Lower lobe of right lung (tissue), 2 donors: ENCODE measurements at regions not wholly inside any gene's neighbourhood (a gene's known extent, or its start where the extent isn't known, plus 50 kb on each side); places are given as distances from the start of the nearest gene placed in this dataset.

Experiments used
- ATAC-seq, 2 donors: fragments of 200-7000 bp; cut with Tn5 transposase; one replicate each; pipeline ENCODE4 v1.9.1; 2020 to 2022; ENCODE audit warnings: mild to moderate bottlenecking in 2 of 2, moderate library complexity in 2 of 2
- DNase-seq: peaks from one replicate; pipeline ENCODE4 v3.0.0-alpha.2; 2020
- H3K27ac ChIP-seq: fragments of 200-600 bp; one replicate; pipeline ENCODE4 v1.8.0; 2022
- H3K27me3 ChIP-seq: fragments of 200-600 bp; one replicate; pipeline ENCODE4 v1.8.0; 2022; ENCODE audit warnings: low read depth
- H3K36me3 ChIP-seq: fragments of 200-600 bp; one replicate; pipeline ENCODE4 v1.8.0; 2022; ENCODE audit warnings: mild to moderate bottlenecking
- H3K4me1 ChIP-seq: fragments of 200-600 bp; one replicate; pipeline ENCODE4 v1.8.0; 2022
- H3K4me3 ChIP-seq: fragments of 200-600 bp; one replicate; pipeline ENCODE4 v1.8.0; 2022; ENCODE audit warnings: mild to moderate bottlenecking
- H3K9me3 ChIP-seq: fragments of 200-600 bp; one replicate; pipeline ENCODE4 v1.8.0; 2022
- intact Hi-C: fragments of 100-400 bp; cut with DNase I; formaldehyde crosslinking; loops from one replicate; pipeline ENCODE4 v1.11.0; 2022
- TF ChIP-seq, protein P1 (sequence below): fragments of 200-600 bp; IDR thresholded peaks from one replicate; pipeline ENCODE4 v1.8.0; 2022; ENCODE audit warnings: antibody characterized with exemption, mild to moderate bottlenecking
- donor health status: DM: no; HTN: yes; CAD: no; lungs with severe emphysema.

DNA sequence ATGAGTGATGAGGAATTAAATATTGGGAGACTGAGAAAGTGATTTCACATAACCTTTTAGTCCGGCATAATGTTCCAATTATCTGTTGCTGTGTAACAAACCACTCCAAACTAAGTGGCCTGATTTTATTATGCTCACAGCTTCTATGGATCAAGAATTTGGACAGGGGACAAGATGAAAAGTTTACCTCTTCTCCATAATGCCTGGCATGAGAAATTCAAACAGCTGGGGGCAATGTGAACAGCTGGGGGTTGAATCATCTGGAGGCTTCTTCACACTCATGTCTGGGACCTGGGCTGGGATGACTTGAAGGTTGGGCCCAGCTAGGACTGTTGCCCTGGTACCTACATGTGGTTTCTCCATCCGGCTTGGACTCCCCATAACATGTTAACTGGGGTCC lies 99.4 kb upstream of the DRD2 start:
- Histone ChIP-seq H3K36me3 (no peaks in the 10 kb centered on the region), H3K4me3 (no peak overlapping the region), H3K9me3 (no peaks in the 10 kb centered on the region), H3K27ac (no peak overlapping the region), H3K27me3 (no peaks in the 10 kb centered on the region), H3K4me1 (no peaks in the 10 kb centered on the region)
- DNase-seq (no peak), ATAC-seq (no peak)
- TF ChIP-seq, protein P1, sequence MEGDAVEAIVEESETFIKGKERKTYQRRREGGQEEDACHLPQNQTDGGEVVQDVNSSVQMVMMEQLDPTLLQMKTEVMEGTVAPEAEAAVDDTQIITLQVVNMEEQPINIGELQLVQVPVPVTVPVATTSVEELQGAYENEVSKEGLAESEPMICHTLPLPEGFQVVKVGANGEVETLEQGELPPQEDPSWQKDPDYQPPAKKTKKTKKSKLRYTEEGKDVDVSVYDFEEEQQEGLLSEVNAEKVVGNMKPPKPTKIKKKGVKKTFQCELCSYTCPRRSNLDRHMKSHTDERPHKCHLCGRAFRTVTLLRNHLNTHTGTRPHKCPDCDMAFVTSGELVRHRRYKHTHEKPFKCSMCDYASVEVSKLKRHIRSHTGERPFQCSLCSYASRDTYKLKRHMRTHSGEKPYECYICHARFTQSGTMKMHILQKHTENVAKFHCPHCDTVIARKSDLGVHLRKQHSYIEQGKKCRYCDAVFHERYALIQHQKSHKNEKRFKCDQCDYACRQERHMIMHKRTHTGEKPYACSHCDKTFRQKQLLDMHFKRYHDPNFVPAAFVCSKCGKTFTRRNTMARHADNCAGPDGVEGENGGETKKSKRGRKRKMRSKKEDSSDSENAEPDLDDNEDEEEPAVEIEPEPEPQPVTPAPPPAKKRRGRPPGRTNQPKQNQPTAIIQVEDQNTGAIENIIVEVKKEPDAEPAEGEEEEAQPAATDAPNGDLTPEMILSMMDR: no peak
- intact Hi-C loops: no loop called here

DNA sequence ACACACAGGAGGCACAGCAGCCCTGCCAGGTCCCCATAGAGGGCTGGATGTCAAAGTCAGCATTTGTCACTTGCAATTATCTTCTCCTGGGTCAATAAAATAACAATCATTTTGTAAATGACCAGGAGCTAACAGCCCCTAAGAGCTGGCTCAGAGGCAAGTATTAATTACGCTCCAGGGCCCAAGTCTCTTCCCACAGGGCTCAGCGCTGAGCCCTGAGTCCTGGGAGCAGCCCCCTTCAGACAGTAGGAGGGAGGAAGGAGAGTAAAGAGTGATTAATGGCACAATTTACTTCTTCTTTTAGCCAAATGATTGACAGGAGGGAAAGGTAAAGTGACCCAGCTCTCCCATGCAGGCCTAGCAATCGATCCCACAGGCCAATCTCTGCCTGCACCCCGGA lies 99.0 kb upstream of the DRD2 start:
- DNase-seq: no peak
- intact Hi-C loops: no loop called here
- Histone ChIP-seq H3K27me3 (no peaks in the 10 kb centered on the region), H3K4me3 (no peak overlapping the region), H3K27ac (no peak overlapping the region), H3K36me3 (no peaks in the 10 kb centered on the region), H3K9me3 (no peaks in the 10 kb centered on the region), H3K4me1 (no peaks in the 10 kb centered on the region)
- TF ChIP-seq, protein P1: no peak
- ATAC-seq: no peak

DNA sequence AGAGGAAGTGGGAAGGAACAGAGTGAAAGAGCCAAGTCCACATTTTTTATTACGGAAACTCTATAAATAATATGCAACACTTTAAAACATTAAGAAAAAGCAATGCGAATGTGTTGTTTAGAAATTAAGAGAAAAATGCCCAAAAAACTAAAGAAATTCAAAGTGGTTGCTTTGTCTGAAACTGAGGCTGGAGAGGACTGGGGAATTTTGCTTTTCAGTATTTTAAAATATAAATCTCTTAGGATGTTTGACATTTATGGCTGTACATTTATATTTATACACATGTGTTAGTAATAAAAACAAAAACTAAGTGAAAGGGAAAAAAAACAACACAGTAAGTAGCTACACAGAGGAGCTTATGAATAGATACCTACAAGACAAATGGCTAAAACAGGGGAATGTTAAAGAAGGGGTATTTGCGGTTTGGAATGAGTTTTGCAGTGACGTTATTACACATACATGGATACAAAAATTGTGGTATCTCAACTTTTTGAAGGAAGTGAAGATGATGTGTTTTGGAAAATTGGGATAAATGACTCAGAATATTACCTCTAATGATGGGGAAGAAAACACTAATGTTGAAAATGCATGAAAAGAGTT lies 97.0 kb upstream of the DRD2 start:
- Histone ChIP-seq H3K27me3 (no peaks in the 10 kb centered on the region), H3K27ac (no peak overlapping the region), H3K36me3 (no peaks in the 10 kb centered on the region), H3K4me1 (no peaks in the 10 kb centered on the region), H3K9me3 (no peaks in the 10 kb centered on the region), H3K4me3 (no peak overlapping the region)
- TF ChIP-seq, protein P1: no peak
- DNase-seq (no peak), ATAC-seq (no peak)
- intact Hi-C loops: no loop called here

DNA sequence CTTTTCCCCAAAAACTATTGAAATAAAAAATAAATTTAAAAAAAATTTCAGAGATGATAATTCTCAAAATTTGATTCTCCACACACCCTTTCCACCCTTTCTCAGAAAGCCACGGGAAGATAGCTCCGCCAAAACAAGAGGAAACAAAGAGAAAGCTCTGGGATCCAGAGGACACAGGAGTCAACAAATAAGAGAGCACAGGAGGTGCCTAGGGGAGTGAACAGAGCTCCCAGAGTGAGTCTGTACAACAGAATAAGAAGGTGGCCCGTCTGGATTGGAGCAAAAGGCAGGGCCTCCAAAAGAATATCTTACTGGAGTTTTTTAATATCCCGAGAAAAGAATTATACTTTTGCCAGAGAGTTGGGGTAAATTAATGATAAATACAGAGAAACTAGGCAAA lies 96.3 kb upstream of the DRD2 start:
- no peaks in the 10 kb centered on the region for H3K27me3 ChIP-seq
- H3K4me3 ChIP-seq: no peak overlapping the region
- ATAC-seq (no peak), DNase-seq (no peak)
- TF ChIP-seq, protein P1: no peak
- intact Hi-C loops: no loop called here
- no peaks in the 10 kb centered on the region for H3K9me3 ChIP-seq
- no peaks in the 10 kb centered on the region for H3K4me1 ChIP-seq
- no peak overlapping the region for H3K27ac ChIP-seq
- no peaks in the 10 kb centered on the region for H3K36me3 ChIP-seq

DNA sequence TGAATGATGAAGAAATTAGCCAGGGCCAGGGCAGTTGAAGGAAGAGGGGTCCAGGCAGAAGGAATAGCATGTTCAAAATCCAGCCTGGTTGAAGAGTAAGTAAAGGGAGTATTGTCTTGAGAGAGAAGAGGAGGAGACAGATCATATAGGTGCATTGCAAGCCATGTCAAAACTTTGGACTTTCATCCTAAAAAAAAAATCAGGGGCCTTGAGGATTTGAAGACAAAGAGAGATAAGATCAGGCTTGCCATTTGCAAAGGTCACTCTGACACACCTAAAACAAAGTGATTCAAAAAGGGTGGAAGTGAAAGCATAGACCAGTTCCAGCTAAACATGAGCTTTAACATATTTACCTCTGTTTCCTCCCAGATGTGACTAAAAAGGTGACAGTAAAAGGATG lies 95.7 kb upstream of the DRD2 start:
- Histone ChIP-seq H3K4me1 (no peaks in the 10 kb centered on the region), H3K9me3 (no peaks in the 10 kb centered on the region), H3K4me3 (no peak overlapping the region), H3K27ac (no peak overlapping the region), H3K36me3 (no peaks in the 10 kb centered on the region), H3K27me3 (no peaks in the 10 kb centered on the region)
- TF ChIP-seq, protein P1: no peak
- ATAC-seq (no peak), DNase-seq (no peak)
- intact Hi-C loops: no loop called here

DNA sequence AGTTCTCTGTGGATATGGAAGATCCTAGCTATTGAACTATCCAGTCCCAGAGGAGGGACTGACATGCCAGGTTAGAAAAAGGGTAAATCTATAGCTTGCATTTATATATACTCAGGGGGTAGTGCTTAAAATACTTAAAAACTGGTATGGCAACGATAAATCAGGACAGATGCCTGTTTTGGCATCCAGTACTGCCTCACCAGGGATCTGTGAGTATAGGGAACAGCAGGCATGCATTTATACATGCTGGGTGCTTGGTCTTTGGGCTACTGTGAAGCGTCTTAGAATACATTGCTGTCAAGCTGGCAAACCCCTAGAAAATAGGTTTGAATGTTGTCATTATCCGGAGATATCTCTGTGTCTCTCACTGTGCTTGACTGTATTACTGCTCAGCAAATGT lies 94.2 kb upstream of the DRD2 start:
- TF ChIP-seq, protein P1: no peak
- H3K9me3 ChIP-seq: no peaks in the 10 kb centered on the region
- H3K27ac ChIP-seq: no peak overlapping the region
- H3K36me3 ChIP-seq: no peaks in the 10 kb centered on the region
- no peak for ATAC-seq
- H3K27me3 ChIP-seq: no peaks in the 10 kb centered on the region
- intact Hi-C loops: no loop called here
- no peaks in the 10 kb centered on the region for H3K4me1 ChIP-seq
- H3K4me3 ChIP-seq: no peak overlapping the region
- DNase-seq: no peak
